Nephron progenitor cell (in vitro differentiated cells): ENCODE measurements at regions not wholly inside any gene's neighbourhood (a gene's known extent, or its start where the extent isn't known, plus 50 kb on each side); places are given as distances from the start of the nearest gene placed in this dataset.

Experiments used
- DNase-seq: peaks from one replicate; pipeline ENCODE4 v3.0.0; 2021
- H3K27ac Mint-ChIP-seq: 2 replicates; pipeline ENCODE4 v1.8.0; 2021; ENCODE audit warnings: mild to moderate bottlenecking, moderate library complexity, mixed read lengths
- H3K27me3 Mint-ChIP-seq: 2 replicates; pipeline ENCODE4 v1.8.0; 2021; ENCODE audit warnings: mild to moderate bottlenecking, low read depth, mixed read lengths; ENCODE audit not compliant: poor library complexity
- H3K36me3 Mint-ChIP-seq: 2 replicates; pipeline ENCODE4 v1.8.0; 2021; ENCODE audit warnings: low read depth, mixed read lengths
- H3K4me1 Mint-ChIP-seq: 2 replicates; pipeline ENCODE4 v1.8.0; 2021; ENCODE audit warnings: mixed read lengths
- H3K4me3 Mint-ChIP-seq: 2 replicates; pipeline ENCODE4 v1.8.0; 2021; ENCODE audit warnings: mild to moderate bottlenecking, moderate library complexity, mixed read lengths
- H3K9me3 Mint-ChIP-seq: 2 replicates; pipeline ENCODE4 v1.8.0; 2021; ENCODE audit warnings: mild to moderate bottlenecking, moderate library complexity, mixed read lengths
- CTCF ChIP-seq: fragments of 200-600 bp; sonication (generic); IDR thresholded peaks from 2 replicates; pipeline ENCODE4 v1.5.0; 2021; ENCODE audit warnings: antibody characterized with exemption

GRCh38 chr10:108597657-108598319, 1325.5 kb downstream of the XPNPEP1 start:
- DNase-seq: no peak
- H3K27me3 Mint-ChIP-seq: peaks cover 14% of the 10 kb centered on the region

GRCh38 chr10:108597031-108597430, 1326.3 kb downstream of the XPNPEP1 start:
- no peak for TF ChIP-seq CTCF
- no peak for DNase-seq
- H3K36me3 Mint-ChIP-seq: no peaks in the 10 kb centered on the region
- no peak overlapping the region for H3K27ac Mint-ChIP-seq
- H3K27me3 Mint-ChIP-seq: peaks cover 14% of the 10 kb centered on the region
- peaks cover 25% of the 10 kb centered on the region for H3K4me1 Mint-ChIP-seq
- no peak overlapping the region for H3K4me3 Mint-ChIP-seq
- H3K9me3 Mint-ChIP-seq: no peaks in the 10 kb centered on the region

More at GRCh38 chr10:108597657-108598319, 1325.5 kb downstream of the XPNPEP1 start:
- TF ChIP-seq CTCF: no peak
- Mint-ChIP-seq H3K27ac (peak overlapping the region; percentile 0), H3K4me1 (peaks cover 25% of the 10 kb centered on the region), H3K4me3 (no peak overlapping the region), H3K36me3 (no peaks in the 10 kb centered on the region), H3K9me3 (no peaks in the 10 kb centered on the region)

GRCh38 chr10:108592956-108593355, 1330.4 kb downstream of the XPNPEP1 start:
- no peaks in the 10 kb centered on the region for H3K9me3 Mint-ChIP-seq
- no peak overlapping the region for H3K4me3 Mint-ChIP-seq
- H3K27me3 Mint-ChIP-seq: peaks cover 10% of the 10 kb centered on the region
- H3K36me3 Mint-ChIP-seq: no peaks in the 10 kb centered on the region
- no peak for DNase-seq
- no peak for TF ChIP-seq CTCF
- peaks cover 8% of the 10 kb centered on the region for H3K4me1 Mint-ChIP-seq
- no peak overlapping the region for H3K27ac Mint-ChIP-seq

- no peak for TF ChIP-seq CTCF
- H3K27ac Mint-ChIP-seq: no peak overlapping the region
- no peak for DNase-seq
- H3K9me3 Mint-ChIP-seq: no peaks in the 10 kb centered on the region
- peaks cover 8% of the 10 kb centered on the region for H3K27me3 Mint-ChIP-seq
- H3K36me3 Mint-ChIP-seq: no peaks in the 10 kb centered on the region
- H3K4me3 Mint-ChIP-seq: no peak overlapping the region
- peaks cover 8% of the 10 kb centered on the region for H3K4me1 Mint-ChIP-seq
Observed at GRCh38 chr10:108591417-108591816, 1331.9 kb downstream of the XPNPEP1 start.

- TF ChIP-seq CTCF: no peak
- no peak for DNase-seq
- no peak overlapping the region for H3K4me3 Mint-ChIP-seq
- H3K9me3 Mint-ChIP-seq: no peaks in the 10 kb centered on the region
- no peaks in the 10 kb centered on the region for H3K36me3 Mint-ChIP-seq
- no peak overlapping the region for H3K27ac Mint-ChIP-seq
- peaks cover 8% of the 10 kb centered on the region for H3K27me3 Mint-ChIP-seq
- H3K4me1 Mint-ChIP-seq: no peaks in the 10 kb centered on the region
Observed at GRCh38 chr10:108586424-108586823, 1336.9 kb downstream of the XPNPEP1 start.

GRCh38 chr10:108583877-108584276, 1339.4 kb downstream of the XPNPEP1 start:
- H3K4me3 Mint-ChIP-seq: no peak overlapping the region
- H3K4me1 Mint-ChIP-seq: no peaks in the 10 kb centered on the region
- H3K27me3 Mint-ChIP-seq: peaks cover 3% of the 10 kb centered on the region
- H3K27ac Mint-ChIP-seq: no peak overlapping the region
- no peaks in the 10 kb centered on the region for H3K9me3 Mint-ChIP-seq
- DNase-seq: no peak
- H3K36me3 Mint-ChIP-seq: no peaks in the 10 kb centered on the region
- no peak for TF ChIP-seq CTCF
